ENCODE measurements at regions not wholly inside any gene's neighbourhood (a gene's known extent, or its start where the extent isn't known, plus 50 kb on each side); places are given as distances from the start of the nearest gene placed in this dataset.
A peak's percentile ranks its signal among the peaks of the same experiment; 100 is the strongest.

- TF ChIP-seq RXRA (IDR thresholded peaks at IDR 0.05; ENCODE audit: insufficient read depth, low read depth, low read length) (no peak), CHD1 (IDR thresholded peaks at IDR 0.05; ENCODE audit: low read depth, low read length) (no peak), SP4 (IDR thresholded peaks at IDR 0.05; ENCODE audit: low read length) (no peak), SUZ12 (IDR thresholded peaks at IDR 0.05; ENCODE audit: low read length) (no peak), EP300 (IDR thresholded peaks at IDR 0.05; ENCODE audit: borderline replicate concordance in 1 of 2, low read depth in 2 of 2, low read length in 2 of 2) (no peak), CHD7 (IDR thresholded peaks at IDR 0.05; ENCODE audit: insufficient replicate concordance, low read length) (no peak), SIX5 (IDR thresholded peaks at IDR 0.05; ENCODE audit: low read depth, low read length) (no peak), KDM1A (IDR thresholded peaks at IDR 0.05; ENCODE audit: borderline replicate concordance, low read length) (peak; percentile 51; the same call in 1 of the 2 replicates), CBX8 (IDR thresholded peaks at IDR 0.05; ENCODE audit: borderline replicate concordance, low read depth, low read length) (no peak), CEBPB (IDR thresholded peaks at IDR 0.05; ENCODE audit: low read depth, low read length) (no peak), GTF2F1 (IDR thresholded peaks at IDR 0.05; ENCODE audit: borderline replicate concordance, low read depth, low read length) (no peak)
These were observed 207.1 kb downstream of the TBC1D2B start (continued) for GRCh38 chr15:77870195-77871065.

All from H1 (cell line).